ENCODE measurements at regions not wholly inside any gene's neighbourhood (a gene's known extent, or its start where the extent isn't known, plus 50 kb on each side); places are given as distances from the start of the nearest gene placed in this dataset.

DNA sequence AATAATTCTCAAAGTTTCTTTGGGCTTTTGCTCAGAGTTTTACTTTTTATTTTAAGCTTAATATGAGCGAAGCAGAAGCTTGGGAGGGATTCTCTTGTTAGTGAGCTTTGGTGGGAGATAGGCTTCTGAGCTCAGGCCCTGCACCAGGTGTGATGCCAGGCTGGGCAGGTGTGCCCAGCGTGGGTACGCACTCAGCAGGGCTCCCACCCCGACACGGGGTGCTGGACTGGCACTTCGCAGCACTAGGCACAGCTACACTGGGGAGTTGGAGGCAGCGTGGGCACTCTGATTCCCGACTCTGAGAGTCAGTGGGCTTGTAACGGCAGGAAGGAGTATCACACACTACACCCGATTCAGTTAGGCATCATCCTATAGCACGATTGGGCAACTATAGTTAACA is 244.0 kb downstream of the KLF13 start:
- Histone ChIP-seq H3K36me3 (ENCODE audit: low read depth) (no peaks in the 10 kb centered on the region), H3K27me3 (ENCODE audit: insufficient read depth, poor library complexity, severe bottlenecking) (peaks cover 8% of the 10 kb centered on the region), H3K27ac (ENCODE audit: poor library complexity, severe bottlenecking) (no peak overlapping the region), H3K4me3 (ENCODE audit: severe bottlenecking) (no peak overlapping the region), H3K4me1 (ENCODE audit: insufficient read depth, poor library complexity, severe bottlenecking) (no peaks in the 10 kb centered on the region), H3K9me3 (ENCODE audit: severe bottlenecking) (peaks cover 2% of the 10 kb centered on the region)
- TF ChIP-seq, protein P1, sequence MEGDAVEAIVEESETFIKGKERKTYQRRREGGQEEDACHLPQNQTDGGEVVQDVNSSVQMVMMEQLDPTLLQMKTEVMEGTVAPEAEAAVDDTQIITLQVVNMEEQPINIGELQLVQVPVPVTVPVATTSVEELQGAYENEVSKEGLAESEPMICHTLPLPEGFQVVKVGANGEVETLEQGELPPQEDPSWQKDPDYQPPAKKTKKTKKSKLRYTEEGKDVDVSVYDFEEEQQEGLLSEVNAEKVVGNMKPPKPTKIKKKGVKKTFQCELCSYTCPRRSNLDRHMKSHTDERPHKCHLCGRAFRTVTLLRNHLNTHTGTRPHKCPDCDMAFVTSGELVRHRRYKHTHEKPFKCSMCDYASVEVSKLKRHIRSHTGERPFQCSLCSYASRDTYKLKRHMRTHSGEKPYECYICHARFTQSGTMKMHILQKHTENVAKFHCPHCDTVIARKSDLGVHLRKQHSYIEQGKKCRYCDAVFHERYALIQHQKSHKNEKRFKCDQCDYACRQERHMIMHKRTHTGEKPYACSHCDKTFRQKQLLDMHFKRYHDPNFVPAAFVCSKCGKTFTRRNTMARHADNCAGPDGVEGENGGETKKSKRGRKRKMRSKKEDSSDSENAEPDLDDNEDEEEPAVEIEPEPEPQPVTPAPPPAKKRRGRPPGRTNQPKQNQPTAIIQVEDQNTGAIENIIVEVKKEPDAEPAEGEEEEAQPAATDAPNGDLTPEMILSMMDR (IDR thresholded peaks at IDR 0.05; ENCODE audit: poor library complexity, severe bottlenecking): no peak
- ATAC-seq (ENCODE audit: low read depth) (no peak), DNase-seq (ENCODE audit: low spot score) (no peak)

DNA sequence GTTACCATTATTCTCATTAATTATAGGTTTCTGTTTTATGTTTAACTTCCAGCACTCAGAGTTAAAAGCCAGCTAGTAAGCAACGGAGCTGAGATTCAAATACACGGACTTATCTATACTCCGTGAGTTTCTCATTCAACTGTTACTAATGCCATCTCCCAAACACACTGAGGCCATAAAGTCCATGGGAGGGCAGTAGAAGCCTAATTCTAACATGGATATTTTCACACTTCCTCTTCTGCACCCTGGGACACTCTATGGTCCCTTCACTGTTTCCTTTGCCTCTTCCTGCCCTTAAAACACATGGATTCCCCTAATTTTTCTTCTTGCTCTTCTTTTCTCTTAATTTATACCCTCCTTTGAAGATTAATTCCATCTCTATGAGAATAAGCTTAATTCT is 245.0 kb downstream of the KLF13 start:
- Histone ChIP-seq H3K4me1 (ENCODE audit: insufficient read depth, poor library complexity, severe bottlenecking) (no peaks in the 10 kb centered on the region), H3K4me3 (ENCODE audit: severe bottlenecking) (no peak overlapping the region), H3K27ac (ENCODE audit: poor library complexity, severe bottlenecking) (no peak overlapping the region), H3K36me3 (ENCODE audit: low read depth) (no peaks in the 10 kb centered on the region), H3K9me3 (ENCODE audit: severe bottlenecking) (peaks cover 2% of the 10 kb centered on the region), H3K27me3 (ENCODE audit: insufficient read depth, poor library complexity, severe bottlenecking) (peaks cover 8% of the 10 kb centered on the region)
- DNase-seq (ENCODE audit: low spot score) (no peak), ATAC-seq (ENCODE audit: low read depth) (peak; percentile 88)
- TF ChIP-seq, protein P1 (IDR thresholded peaks at IDR 0.05; ENCODE audit: poor library complexity, severe bottlenecking): peak; percentile 83

DNA sequence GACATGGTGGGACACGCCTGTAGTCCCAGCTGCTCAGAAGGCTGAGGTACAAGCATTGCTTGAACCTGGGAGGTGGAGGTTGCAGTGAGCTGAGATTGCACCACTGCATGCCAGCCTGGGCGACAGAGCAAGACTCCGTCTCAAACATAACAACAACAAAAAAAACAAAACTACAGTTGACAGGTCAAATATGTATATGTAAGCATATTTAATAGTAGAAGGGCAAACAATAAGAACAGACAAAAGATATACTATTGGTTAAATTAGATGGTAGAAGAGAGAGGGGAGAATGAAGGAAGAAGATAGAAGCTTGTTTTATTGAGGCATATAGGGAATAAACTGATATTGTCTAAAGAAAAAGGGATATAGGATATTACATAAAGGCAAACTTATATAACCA is 247.1 kb downstream of the KLF13 start:
- Histone ChIP-seq H3K27ac (ENCODE audit: poor library complexity, severe bottlenecking) (no peak overlapping the region), H3K9me3 (ENCODE audit: severe bottlenecking) (peaks cover 2% of the 10 kb centered on the region), H3K4me1 (ENCODE audit: insufficient read depth, poor library complexity, severe bottlenecking) (no peaks in the 10 kb centered on the region), H3K27me3 (ENCODE audit: insufficient read depth, poor library complexity, severe bottlenecking) (peaks cover 8% of the 10 kb centered on the region), H3K4me3 (ENCODE audit: severe bottlenecking) (no peak overlapping the region), H3K36me3 (ENCODE audit: low read depth) (no peaks in the 10 kb centered on the region)
- no peak for ATAC-seq (ENCODE audit: low read depth)
- DNase-seq (ENCODE audit: low spot score): no peak
- TF ChIP-seq, protein P1 (IDR thresholded peaks at IDR 0.05; ENCODE audit: poor library complexity, severe bottlenecking): no peak

DNA sequence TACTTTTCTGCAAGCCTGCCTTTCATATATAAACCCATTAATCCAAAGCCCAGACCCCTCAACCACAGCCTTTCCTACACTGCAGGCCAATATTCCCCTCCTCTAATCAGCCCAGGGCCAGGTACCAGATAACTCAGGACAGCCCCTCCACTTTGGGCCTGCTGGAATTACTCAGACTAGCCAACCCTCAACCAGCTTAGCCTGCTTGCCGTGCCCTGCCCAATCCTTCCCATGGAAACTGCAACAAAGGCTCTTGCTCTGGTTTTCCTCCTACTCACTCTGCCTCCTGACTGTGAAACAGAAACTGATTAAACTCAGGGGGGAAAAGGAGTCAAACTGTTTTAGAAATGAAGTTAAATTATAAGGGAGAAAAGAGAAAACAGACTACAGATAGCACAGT is 248.1 kb downstream of the KLF13 start:
- ATAC-seq (ENCODE audit: low read depth) (no peak), DNase-seq (ENCODE audit: low spot score) (no peak)
- no peaks in the 10 kb centered on the region for H3K9me3 ChIP-seq (ENCODE audit: severe bottlenecking)
- TF ChIP-seq, protein P1 (IDR thresholded peaks at IDR 0.05; ENCODE audit: poor library complexity, severe bottlenecking): no peak
- H3K4me3 ChIP-seq (ENCODE audit: severe bottlenecking): no peak overlapping the region
- H3K27ac ChIP-seq (ENCODE audit: poor library complexity, severe bottlenecking): no peak overlapping the region
- no peaks in the 10 kb centered on the region for H3K4me1 ChIP-seq (ENCODE audit: insufficient read depth, poor library complexity, severe bottlenecking)
- peaks cover 8% of the 10 kb centered on the region for H3K27me3 ChIP-seq (ENCODE audit: insufficient read depth, poor library complexity, severe bottlenecking)
- no peaks in the 10 kb centered on the region for H3K36me3 ChIP-seq (ENCODE audit: low read depth)

DNA sequence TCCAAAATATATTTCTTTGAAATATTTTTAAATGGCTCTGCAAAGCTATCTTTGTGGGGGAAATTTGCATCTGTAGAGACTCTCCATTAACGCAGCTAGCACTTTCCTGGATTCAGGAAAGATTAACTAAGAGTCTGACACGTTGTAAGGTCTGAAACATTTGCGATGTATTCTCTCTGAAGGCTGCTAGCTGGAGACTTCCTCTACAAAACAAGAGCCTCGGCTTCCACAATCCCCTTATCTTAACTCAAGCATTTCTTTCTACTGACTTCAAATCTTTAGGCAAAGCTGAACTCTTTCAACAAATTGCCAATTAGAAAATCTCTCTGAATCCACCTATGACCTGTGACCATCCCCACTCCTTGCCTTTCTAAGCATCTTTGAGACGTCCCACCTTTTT is 250.5 kb downstream of the KLF13 start:
- ATAC-seq (ENCODE audit: low read depth) (no peak), DNase-seq (ENCODE audit: low spot score) (no peak)
- Histone ChIP-seq H3K4me3 (ENCODE audit: severe bottlenecking) (no peak overlapping the region), H3K4me1 (ENCODE audit: insufficient read depth, poor library complexity, severe bottlenecking) (no peaks in the 10 kb centered on the region), H3K27me3 (ENCODE audit: insufficient read depth, poor library complexity, severe bottlenecking) (peaks cover 8% of the 10 kb centered on the region), H3K27ac (ENCODE audit: poor library complexity, severe bottlenecking) (no peak overlapping the region), H3K36me3 (ENCODE audit: low read depth) (no peaks in the 10 kb centered on the region), H3K9me3 (ENCODE audit: severe bottlenecking) (no peaks in the 10 kb centered on the region)
- TF ChIP-seq, protein P1 (IDR thresholded peaks at IDR 0.05; ENCODE audit: poor library complexity, severe bottlenecking): no peak
